ENCODE measurements at regions not wholly inside any gene's neighbourhood (a gene's known extent, or its start where the extent isn't known, plus 50 kb on each side); places are given as distances from the start of the nearest gene placed in this dataset.

- H3K36me3 Mint-ChIP-seq (ENCODE audit: insufficient read depth), result peaks cover 12% of the 10 kb centered on the region
- no peak for TF ChIP-seq CTCF (IDR thresholded peaks at IDR 0.05; ENCODE audit: unreplicated experiment)
- no peak overlapping the region for H3K4me3 Mint-ChIP-seq (ENCODE audit: low read depth)
- no peaks in the 10 kb centered on the region for H3K27me3 Mint-ChIP-seq
- H3K9me3 Mint-ChIP-seq (ENCODE audit: low read depth), result peaks cover 10% of the 10 kb centered on the region
- no peak for DNase-seq (ENCODE audit: low spot score, unreplicated experiment)
- H3K4me1 Mint-ChIP-seq (ENCODE audit: low read depth), result peaks cover 57% of the 10 kb centered on the region
- H3K27ac Mint-ChIP-seq, result peak overlapping the region; percentile 50
Observed at GRCh38 chr12:111074559-111074958, 154.2 kb upstream of the MYL2 start.

DNA sequence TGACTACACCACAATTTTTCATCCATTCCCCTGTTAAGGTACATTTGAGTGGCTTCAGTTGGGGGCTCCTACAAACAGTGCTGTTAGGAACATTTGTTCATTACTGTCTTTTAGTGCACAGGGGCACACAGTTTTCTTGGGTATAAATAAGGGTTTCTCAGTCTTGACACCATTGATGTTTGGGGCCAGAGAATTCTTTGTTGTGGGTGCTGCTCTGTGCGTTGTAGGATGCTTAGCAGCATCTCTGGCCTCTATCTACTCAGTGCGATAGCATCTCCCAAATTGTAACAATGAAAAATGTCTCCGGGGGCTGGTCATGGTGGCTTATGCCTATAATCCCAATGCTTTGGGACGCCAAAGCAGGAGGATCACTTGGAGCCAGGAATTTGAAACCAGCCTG lies 153.0 kb upstream of the MYL2 start:
- Mint-ChIP-seq H3K36me3 (ENCODE audit: insufficient read depth) (peaks cover 12% of the 10 kb centered on the region), H3K4me3 (ENCODE audit: low read depth) (no peak overlapping the region), H3K27me3 (no peaks in the 10 kb centered on the region), H3K27ac (no peak overlapping the region), H3K4me1 (ENCODE audit: low read depth) (peaks cover 49% of the 10 kb centered on the region), H3K9me3 (ENCODE audit: low read depth) (peaks cover 10% of the 10 kb centered on the region)
- TF ChIP-seq CTCF (IDR thresholded peaks at IDR 0.05; ENCODE audit: unreplicated experiment), result no peak
- no peak for DNase-seq (ENCODE audit: low spot score, unreplicated experiment)

- no peak overlapping the region for H3K27ac Mint-ChIP-seq
- H3K4me3 Mint-ChIP-seq (ENCODE audit: low read depth), result no peak overlapping the region
- peaks cover 12% of the 10 kb centered on the region for H3K36me3 Mint-ChIP-seq (ENCODE audit: insufficient read depth)
- H3K9me3 Mint-ChIP-seq (ENCODE audit: low read depth), result peaks cover 10% of the 10 kb centered on the region
- H3K27me3 Mint-ChIP-seq, result no peaks in the 10 kb centered on the region
- no peak for DNase-seq (ENCODE audit: low spot score, unreplicated experiment)
- peaks cover 46% of the 10 kb centered on the region for H3K4me1 Mint-ChIP-seq (ENCODE audit: low read depth)
- TF ChIP-seq CTCF (IDR thresholded peaks at IDR 0.05; ENCODE audit: unreplicated experiment), result no peak
Observed at GRCh38 chr12:111072299-111072698, 151.9 kb upstream of the MYL2 start.

GRCh38 chr12:111069886-111070285 lies 149.5 kb upstream of the MYL2 start:
- H3K36me3 Mint-ChIP-seq (ENCODE audit: insufficient read depth), result peaks cover 12% of the 10 kb centered on the region
- no peak overlapping the region for H3K4me3 Mint-ChIP-seq (ENCODE audit: low read depth)
- no peak for DNase-seq (ENCODE audit: low spot score, unreplicated experiment)
- no peak overlapping the region for H3K27ac Mint-ChIP-seq
- no peaks in the 10 kb centered on the region for H3K27me3 Mint-ChIP-seq
- no peak for TF ChIP-seq CTCF (IDR thresholded peaks at IDR 0.05; ENCODE audit: unreplicated experiment)
- H3K9me3 Mint-ChIP-seq (ENCODE audit: low read depth), result peaks cover 10% of the 10 kb centered on the region
- peaks cover 28% of the 10 kb centered on the region for H3K4me1 Mint-ChIP-seq (ENCODE audit: low read depth)

GRCh38 chr12:111068290-111068689 lies 147.9 kb upstream of the MYL2 start:
- DNase-seq (ENCODE audit: low spot score, unreplicated experiment), result no peak
- H3K9me3 Mint-ChIP-seq (ENCODE audit: low read depth), result peaks cover 10% of the 10 kb centered on the region
- H3K4me1 Mint-ChIP-seq (ENCODE audit: low read depth), result peaks cover 31% of the 10 kb centered on the region
- no peak overlapping the region for H3K27ac Mint-ChIP-seq
- H3K27me3 Mint-ChIP-seq, result no peaks in the 10 kb centered on the region
- TF ChIP-seq CTCF (IDR thresholded peaks at IDR 0.05; ENCODE audit: unreplicated experiment), result no peak
- no peak overlapping the region for H3K4me3 Mint-ChIP-seq (ENCODE audit: low read depth)
- peaks cover 12% of the 10 kb centered on the region for H3K36me3 Mint-ChIP-seq (ENCODE audit: insufficient read depth)

All from progenitor cell of endocrine pancreas (in vitro differentiated cells).